ENCODE measurements at regions not wholly inside any gene's neighbourhood (a gene's known extent, or its start where the extent isn't known, plus 50 kb on each side); places are given as distances from the start of the nearest gene placed in this dataset.

DNA sequence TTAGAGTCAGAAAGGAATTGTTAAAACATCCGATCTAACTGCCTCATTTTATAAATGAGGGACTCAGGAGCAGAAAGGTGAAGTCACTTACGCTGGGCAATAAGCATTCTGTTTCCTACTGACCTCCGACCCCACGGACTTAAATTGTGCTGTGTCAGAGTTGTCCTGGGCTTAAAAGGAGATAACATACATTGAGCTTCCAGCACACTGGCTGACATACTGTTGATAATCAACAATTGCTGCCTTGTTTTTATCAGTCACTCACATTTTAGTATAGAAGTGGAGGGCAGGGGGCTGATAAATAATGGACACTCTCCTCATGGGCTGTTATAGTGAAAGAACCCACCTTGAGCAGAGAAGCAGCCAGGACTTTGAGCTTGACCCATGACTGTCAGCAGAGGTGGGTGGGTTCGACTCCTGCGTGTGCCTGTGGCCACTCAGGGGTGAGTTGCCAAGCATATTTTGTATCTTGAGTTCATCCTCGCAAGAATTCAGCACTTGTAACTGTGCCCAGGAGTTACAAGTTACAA lies 166.5 kb upstream of the JARID2 start:
- Mint-ChIP-seq H3K4me3 (ENCODE audit: low read depth, unreplicated experiment) (no peak overlapping the region), H3K27ac (ENCODE audit: unreplicated experiment) (no peak overlapping the region), H3K27me3 (ENCODE audit: unreplicated experiment) (no peaks in the 10 kb centered on the region), H3K36me3 (ENCODE audit: insufficient read depth, unreplicated experiment) (no peaks in the 10 kb centered on the region), H3K4me1 (ENCODE audit: low read depth, unreplicated experiment) (no peaks in the 10 kb centered on the region), H3K9me3 (ENCODE audit: low read depth, unreplicated experiment) (no peaks in the 10 kb centered on the region)
- intact Hi-C loops (cut with micrococcal nuclease; ENCODE audit: unreplicated experiment) = no loop called here
- DNase-seq = no peak
- TF ChIP-seq, protein P1, sequence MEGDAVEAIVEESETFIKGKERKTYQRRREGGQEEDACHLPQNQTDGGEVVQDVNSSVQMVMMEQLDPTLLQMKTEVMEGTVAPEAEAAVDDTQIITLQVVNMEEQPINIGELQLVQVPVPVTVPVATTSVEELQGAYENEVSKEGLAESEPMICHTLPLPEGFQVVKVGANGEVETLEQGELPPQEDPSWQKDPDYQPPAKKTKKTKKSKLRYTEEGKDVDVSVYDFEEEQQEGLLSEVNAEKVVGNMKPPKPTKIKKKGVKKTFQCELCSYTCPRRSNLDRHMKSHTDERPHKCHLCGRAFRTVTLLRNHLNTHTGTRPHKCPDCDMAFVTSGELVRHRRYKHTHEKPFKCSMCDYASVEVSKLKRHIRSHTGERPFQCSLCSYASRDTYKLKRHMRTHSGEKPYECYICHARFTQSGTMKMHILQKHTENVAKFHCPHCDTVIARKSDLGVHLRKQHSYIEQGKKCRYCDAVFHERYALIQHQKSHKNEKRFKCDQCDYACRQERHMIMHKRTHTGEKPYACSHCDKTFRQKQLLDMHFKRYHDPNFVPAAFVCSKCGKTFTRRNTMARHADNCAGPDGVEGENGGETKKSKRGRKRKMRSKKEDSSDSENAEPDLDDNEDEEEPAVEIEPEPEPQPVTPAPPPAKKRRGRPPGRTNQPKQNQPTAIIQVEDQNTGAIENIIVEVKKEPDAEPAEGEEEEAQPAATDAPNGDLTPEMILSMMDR (IDR thresholded peaks at IDR 0.05; ENCODE audit: unreplicated experiment) = no peak
- CTCF ChIA-PET = no interaction called here
- no TSS peak for BruUV-seq (replicated peaks)

DNA sequence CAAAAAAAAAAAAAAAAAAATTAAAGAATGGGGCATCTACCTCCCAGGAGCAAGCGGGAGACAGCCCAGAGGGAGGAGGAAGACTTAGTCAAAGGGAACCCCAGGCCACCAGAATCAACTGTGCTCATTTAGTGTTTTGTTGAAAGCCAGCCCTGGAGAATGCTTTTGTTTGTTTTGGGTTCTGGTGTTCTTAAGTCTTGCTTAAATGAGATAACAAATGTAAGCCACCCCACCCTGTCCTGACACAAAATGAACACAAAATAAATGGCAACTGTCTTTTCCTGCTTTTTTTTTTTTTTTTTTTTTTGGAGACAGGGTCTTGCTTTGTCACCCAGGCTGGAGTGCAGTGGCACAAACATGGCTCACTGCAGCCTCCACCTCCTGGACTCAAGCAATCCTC lies 165.0 kb upstream of the JARID2 start:
- Mint-ChIP-seq H3K27me3 (ENCODE audit: unreplicated experiment) (no peaks in the 10 kb centered on the region), H3K4me3 (ENCODE audit: low read depth, unreplicated experiment) (no peak overlapping the region), H3K4me1 (ENCODE audit: low read depth, unreplicated experiment) (no peaks in the 10 kb centered on the region), H3K27ac (ENCODE audit: unreplicated experiment) (no peak overlapping the region), H3K36me3 (ENCODE audit: insufficient read depth, unreplicated experiment) (no peaks in the 10 kb centered on the region), H3K9me3 (ENCODE audit: low read depth, unreplicated experiment) (no peaks in the 10 kb centered on the region)
- CTCF ChIA-PET = no interaction called here
- DNase-seq = no peak
- no TSS peak for BruUV-seq (replicated peaks)
- TF ChIP-seq, protein P1 (IDR thresholded peaks at IDR 0.05; ENCODE audit: unreplicated experiment) = no peak
- intact Hi-C loops (cut with micrococcal nuclease; ENCODE audit: unreplicated experiment) = no loop called here

DNA sequence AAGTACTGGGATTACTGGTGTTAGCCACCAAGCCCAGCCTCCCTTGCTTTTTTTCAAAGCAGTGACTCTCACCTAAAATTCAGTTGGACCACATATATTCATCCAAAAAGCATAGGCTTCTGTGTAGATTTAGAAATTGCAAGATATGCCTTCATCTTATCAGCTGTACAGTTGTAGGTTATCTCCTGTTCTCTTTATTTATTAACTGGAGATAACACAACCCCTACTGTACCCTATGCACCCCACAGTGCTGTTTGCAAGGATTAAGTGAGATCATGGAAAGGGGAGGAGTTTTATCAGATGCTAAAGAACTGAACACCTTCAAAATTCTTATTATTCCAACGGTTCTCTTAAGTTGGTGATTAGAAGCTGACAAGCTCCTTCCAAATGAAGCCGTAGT lies 164.4 kb upstream of the JARID2 start:
- CTCF ChIA-PET = no interaction called here
- no TSS peak for BruUV-seq (replicated peaks)
- TF ChIP-seq, protein P1 (IDR thresholded peaks at IDR 0.05; ENCODE audit: unreplicated experiment) = no peak
- DNase-seq = no peak
- Mint-ChIP-seq H3K4me3 (ENCODE audit: low read depth, unreplicated experiment) (no peak overlapping the region), H3K4me1 (ENCODE audit: low read depth, unreplicated experiment) (no peaks in the 10 kb centered on the region), H3K36me3 (ENCODE audit: insufficient read depth, unreplicated experiment) (no peaks in the 10 kb centered on the region), H3K27ac (ENCODE audit: unreplicated experiment) (no peak overlapping the region), H3K9me3 (ENCODE audit: low read depth, unreplicated experiment) (no peaks in the 10 kb centered on the region), H3K27me3 (ENCODE audit: unreplicated experiment) (no peaks in the 10 kb centered on the region)
- intact Hi-C loops (cut with micrococcal nuclease; ENCODE audit: unreplicated experiment) = no loop called here

DNA sequence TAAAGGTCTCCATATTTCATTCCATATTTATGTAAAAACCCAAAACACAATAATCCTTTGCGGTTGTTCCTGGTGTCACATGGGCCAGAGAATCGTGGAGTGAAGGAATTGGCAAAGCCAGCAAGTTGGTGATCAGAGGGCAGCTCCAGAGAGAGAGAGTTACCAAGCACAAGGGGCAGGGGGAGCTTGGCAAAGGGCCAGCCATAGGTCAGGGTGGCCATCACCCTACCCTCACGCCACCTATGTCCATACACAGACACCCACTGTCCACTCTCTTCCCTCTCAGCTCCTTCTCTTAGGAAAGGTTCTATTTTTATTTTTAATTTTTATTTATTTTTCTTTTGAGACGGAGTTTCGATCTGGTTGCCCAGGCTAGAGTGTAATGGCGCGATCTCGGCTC lies 163.2 kb upstream of the JARID2 start:
- no peak for DNase-seq
- intact Hi-C loops (cut with micrococcal nuclease; ENCODE audit: unreplicated experiment) = no loop called here
- no TSS peak for BruUV-seq (replicated peaks)
- TF ChIP-seq, protein P1 (IDR thresholded peaks at IDR 0.05; ENCODE audit: unreplicated experiment) = no peak
- no peaks in the 10 kb centered on the region for H3K27me3 Mint-ChIP-seq (ENCODE audit: unreplicated experiment)
- CTCF ChIA-PET = no interaction called here
- H3K4me3 Mint-ChIP-seq (ENCODE audit: low read depth, unreplicated experiment) = no peak overlapping the region
- H3K4me1 Mint-ChIP-seq (ENCODE audit: low read depth, unreplicated experiment) = no peaks in the 10 kb centered on the region
- no peaks in the 10 kb centered on the region for H3K36me3 Mint-ChIP-seq (ENCODE audit: insufficient read depth, unreplicated experiment)
- no peaks in the 10 kb centered on the region for H3K9me3 Mint-ChIP-seq (ENCODE audit: low read depth, unreplicated experiment)
- H3K27ac Mint-ChIP-seq (ENCODE audit: unreplicated experiment) = no peak overlapping the region
